ENCODE measurements at regions not wholly inside any gene's neighbourhood (a gene's known extent, or its start where the extent isn't known, plus 50 kb on each side); places are given as distances from the start of the nearest gene placed in this dataset.
A peak's percentile ranks its signal among the peaks of the same experiment; 100 is the strongest.

- no peak for ATAC-seq (ENCODE audit: insufficient read depth, low FRiP score)
- no peak overlapping the region for H3K27ac ChIP-seq (ENCODE audit: low read depth in 1 of 2, low read length in 1 of 2)
- no peaks in the 10 kb centered on the region for H3K36me3 ChIP-seq (ENCODE audit: control insufficient read depth in 4 of 4, insufficient read depth in 4 of 4, low read length in 4 of 4)
- peaks cover 0 to 9% (median 0%) of the 10 kb centered on the region in 3 donors for H3K27me3 ChIP-seq (ENCODE audit: control insufficient read depth in 3 of 3, insufficient read depth in 3 of 3, low read length in 2 of 3)
- H3K4me3 ChIP-seq = no peak overlapping the region
- no peaks in the 10 kb centered on the region for H3K9me3 ChIP-seq (ENCODE audit: control insufficient read depth in 4 of 4, insufficient read depth in 3 of 4, low read length in 3 of 4)
- DNase-seq = no peak
- H3K4me1 ChIP-seq (ENCODE audit: control insufficient read depth in 5 of 5, insufficient read depth in 5 of 5, low read length in 5 of 5) = peaks cover 0 to 13% (median 0%) of the 10 kb centered on the region in 5 donors
- no peak for TF ChIP-seq CTCF (IDR thresholded peaks at IDR 0.05; ENCODE audit: control extremely low read depth, extremely low read depth)
- no peak overlapping the region for H3K9ac ChIP-seq (ENCODE audit: insufficient read depth in 1 of 2, low read length in 2 of 2)
- 70 to 81% methylated on average over 4 of the region's 4 CpGs for WGBS, 2 donors
Measured at GRCh38 chr20:60584221-60584620, 626.0 kb downstream of the CDH26 start.

GRCh38 chr20:60585651-60586050, 627.4 kb downstream of the CDH26 start:
- ATAC-seq (ENCODE audit: insufficient read depth, low FRiP score) (no peak), DNase-seq (no peak)
- Histone ChIP-seq H3K4me1 (ENCODE audit: control insufficient read depth in 5 of 5, insufficient read depth in 5 of 5, low read length in 5 of 5) (peaks cover 0 to 13% (median 0%) of the 10 kb centered on the region in 5 donors), H3K9me3 (ENCODE audit: control insufficient read depth in 4 of 4, insufficient read depth in 3 of 4, low read length in 3 of 4) (no peaks in the 10 kb centered on the region), H3K4me3 (no peak overlapping the region), H3K27me3 (ENCODE audit: control insufficient read depth in 3 of 3, insufficient read depth in 3 of 3, low read length in 2 of 3) (peaks cover 0 to 9% (median 0%) of the 10 kb centered on the region in 3 donors), H3K27ac (ENCODE audit: low read depth in 1 of 2, low read length in 1 of 2) (no peak overlapping the region), H3K36me3 (ENCODE audit: control insufficient read depth in 4 of 4, insufficient read depth in 4 of 4, low read length in 4 of 4) (no peaks in the 10 kb centered on the region), H3K9ac (ENCODE audit: insufficient read depth in 1 of 2, low read length in 2 of 2) (no peak overlapping the region)
- no peak for TF ChIP-seq CTCF (IDR thresholded peaks at IDR 0.05; ENCODE audit: control extremely low read depth, extremely low read depth)
- 75 to 83% methylated on average over 4 of the region's 4 CpGs for WGBS, 2 donors

- peaks cover 0 to 13% (median 0%) of the 10 kb centered on the region in 5 donors for H3K4me1 ChIP-seq (ENCODE audit: control insufficient read depth in 5 of 5, insufficient read depth in 5 of 5, low read length in 5 of 5)
- WGBS, 2 donors = 56 to 74% methylated on average over 11 of the region's 11 CpGs
- H3K4me3 ChIP-seq = no peak overlapping the region
- H3K9ac ChIP-seq (ENCODE audit: insufficient read depth in 1 of 2, low read length in 2 of 2) = no peak overlapping the region
- no peaks in the 10 kb centered on the region for H3K36me3 ChIP-seq (ENCODE audit: control insufficient read depth in 4 of 4, insufficient read depth in 4 of 4, low read length in 4 of 4)
- H3K27me3 ChIP-seq (ENCODE audit: control insufficient read depth in 3 of 3, insufficient read depth in 3 of 3, low read length in 2 of 3) = peaks cover 0 to 9% (median 0%) of the 10 kb centered on the region in 3 donors
- DNase-seq (peak; percentile 34 to 82 (median 70)), ATAC-seq (ENCODE audit: insufficient read depth, low FRiP score) (no peak)
- H3K9me3 ChIP-seq (ENCODE audit: control insufficient read depth in 4 of 4, insufficient read depth in 3 of 4, low read length in 3 of 4) = no peaks in the 10 kb centered on the region
- no peak for TF ChIP-seq CTCF (IDR thresholded peaks at IDR 0.05; ENCODE audit: control extremely low read depth, extremely low read depth)
- no peak overlapping the region for H3K27ac ChIP-seq (ENCODE audit: low read depth in 1 of 2, low read length in 1 of 2)
Measured at GRCh38 chr20:60586269-60587050, 628.2 kb downstream of the CDH26 start.

Measured in lung (tissue), 11 donors.